NCI-H2171 treated with DMSO at 0.1 percent for 48 hours (cell line): ENCODE measurements at regions not wholly inside any gene's neighbourhood (a gene's known extent, or its start where the extent isn't known, plus 50 kb on each side); places are given as distances from the start of the nearest gene placed in this dataset.

Experiments used
- DNase-seq: peaks from one replicate; lab custom pipeline; 2025; lab: John Stamatoyannopoulos, UW

DNA sequence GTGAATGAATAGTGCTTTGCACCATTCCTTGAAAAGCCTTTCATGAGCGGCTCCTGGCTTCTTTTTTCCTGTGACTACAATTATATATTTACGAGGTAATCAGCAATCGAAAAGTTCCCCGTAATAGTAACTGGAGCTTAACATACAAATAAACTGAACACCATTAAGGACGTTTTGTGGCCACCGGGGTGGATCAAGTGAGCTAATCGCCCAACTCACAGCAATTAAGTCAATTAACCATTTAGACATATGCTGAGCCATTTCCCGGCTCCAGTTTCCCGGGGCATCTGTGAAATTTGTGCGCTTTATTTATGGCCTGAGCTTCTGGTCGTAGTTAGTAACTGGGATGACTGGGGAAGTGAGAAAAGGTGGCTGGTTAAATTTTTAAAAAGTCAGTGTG, 465.2 kb downstream of the MIAT start:
- peak; percentile 67 for DNase-seq

DNA sequence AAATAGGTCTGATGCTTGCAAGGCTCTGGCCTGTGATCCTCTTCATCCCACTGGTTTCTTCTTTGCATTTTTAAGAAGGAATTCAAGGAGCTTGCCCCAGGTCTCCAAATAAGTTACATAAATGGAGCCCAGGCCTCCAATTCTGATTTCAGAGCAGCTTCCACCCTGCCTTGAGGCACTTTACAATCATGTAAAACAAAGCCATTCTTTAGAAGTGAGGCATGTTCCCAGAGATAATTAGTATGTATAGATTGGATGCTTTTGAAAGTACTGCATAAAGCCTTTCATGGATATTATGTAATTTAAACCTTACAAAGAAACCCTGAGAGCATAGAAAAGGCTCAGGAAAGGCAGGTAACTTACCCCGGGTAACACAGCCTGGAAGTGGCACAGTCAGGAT, 466.5 kb downstream of the MIAT start:
- DNase-seq, result no peak

DNA sequence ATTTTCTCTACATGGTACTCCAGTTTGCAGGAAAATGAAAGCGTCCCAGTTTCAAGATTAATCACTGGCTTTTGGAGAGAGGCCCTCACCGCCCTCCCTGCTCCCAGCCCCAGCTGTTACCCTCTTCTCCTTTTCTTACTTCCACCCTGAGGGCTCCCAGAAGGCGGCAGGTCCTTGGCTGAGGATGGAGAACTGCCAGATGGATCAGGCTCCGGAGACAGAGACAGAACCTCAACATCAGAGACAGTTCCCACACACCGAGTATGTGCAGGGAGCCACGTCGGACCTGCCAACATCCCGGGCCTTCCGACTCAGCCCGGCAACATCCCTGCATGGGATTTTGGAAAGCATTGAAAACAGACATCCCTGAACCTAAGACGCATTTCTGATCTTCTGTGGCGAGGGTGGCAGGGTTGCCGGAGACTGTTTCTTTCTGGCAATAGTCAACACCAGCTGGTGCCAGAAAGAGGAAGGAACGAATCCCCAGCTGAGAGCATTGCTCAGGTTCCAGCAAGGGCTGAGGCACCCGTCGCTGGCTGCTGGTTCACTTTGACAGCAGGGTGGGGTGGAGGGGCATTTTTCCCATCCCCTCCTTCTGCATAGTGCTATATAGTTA, 467.1 kb downstream of the MIAT start:
- peak; percentile 97 for DNase-seq

DNA sequence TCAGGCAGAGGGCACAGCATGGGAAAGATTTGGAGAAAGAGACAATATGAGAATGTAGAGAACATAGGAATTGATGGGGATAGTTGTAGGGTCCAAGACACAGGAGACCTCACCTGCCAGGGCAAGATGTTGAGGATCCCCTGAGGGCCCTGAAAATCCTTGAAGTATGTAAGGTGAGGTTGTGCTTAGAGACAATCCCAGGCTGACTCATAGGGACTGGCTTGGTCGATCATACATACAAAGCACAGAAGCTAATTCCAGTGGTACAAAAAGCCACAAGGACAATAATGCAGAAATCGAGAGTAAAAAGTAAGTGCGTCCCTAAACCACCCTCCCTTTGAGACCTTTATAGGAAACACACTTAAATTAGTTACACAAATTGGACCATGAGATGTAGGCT, 468.2 kb downstream of the MIAT start:
- DNase-seq, result no peak

DNA sequence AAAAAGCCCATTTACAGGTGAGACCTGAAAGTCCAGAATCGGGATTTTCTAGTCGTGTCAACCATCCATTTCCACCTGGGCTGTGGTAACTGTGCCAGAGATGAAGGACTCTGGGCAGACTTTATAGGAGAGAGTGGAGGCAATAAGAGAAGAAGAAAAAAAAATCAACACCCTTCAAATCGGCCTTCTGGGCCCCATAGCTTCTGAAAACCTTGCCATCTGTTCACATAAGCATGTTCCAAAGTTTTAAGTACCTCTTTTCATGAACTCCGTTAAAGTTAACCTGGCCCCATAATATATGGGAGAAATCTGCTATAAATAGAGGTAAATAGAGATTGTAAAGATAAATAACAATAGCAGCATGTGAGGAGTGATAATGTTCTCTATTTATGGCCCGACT, 470.5 kb downstream of the MIAT start:
- DNase-seq, result peak; percentile 83

DNA sequence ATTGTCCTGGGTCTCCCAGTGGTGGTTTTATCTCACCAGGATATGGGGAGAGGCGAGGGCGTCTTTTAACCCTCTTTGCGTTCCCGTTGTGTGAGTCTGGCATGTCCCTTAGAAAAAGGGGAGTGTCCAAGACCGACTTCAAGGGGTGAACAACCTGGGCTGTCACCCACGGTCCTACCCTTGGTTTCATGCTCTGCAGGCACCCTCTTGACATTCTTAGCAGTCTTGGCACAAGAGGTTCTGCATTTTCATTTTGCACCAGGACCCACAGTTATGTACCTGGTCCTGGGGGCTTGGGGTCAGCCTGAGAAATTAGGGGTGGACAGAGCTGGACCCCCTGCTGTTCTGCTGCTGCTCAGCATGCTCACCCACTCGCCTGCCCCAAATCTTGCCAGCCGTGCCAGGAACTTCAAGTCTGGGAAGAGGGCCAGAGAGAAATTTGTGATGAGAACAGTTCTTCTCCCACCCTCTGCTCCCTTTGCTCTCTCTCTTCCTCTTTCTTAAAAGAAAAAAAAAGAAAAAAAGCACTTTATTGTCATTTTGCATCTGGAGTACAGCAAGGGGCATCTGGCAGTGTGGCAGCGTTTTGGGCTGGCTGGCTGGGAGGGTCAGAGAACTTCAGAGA, 471.2 kb downstream of the MIAT start:
- DNase-seq, result peak; percentile 66

DNA sequence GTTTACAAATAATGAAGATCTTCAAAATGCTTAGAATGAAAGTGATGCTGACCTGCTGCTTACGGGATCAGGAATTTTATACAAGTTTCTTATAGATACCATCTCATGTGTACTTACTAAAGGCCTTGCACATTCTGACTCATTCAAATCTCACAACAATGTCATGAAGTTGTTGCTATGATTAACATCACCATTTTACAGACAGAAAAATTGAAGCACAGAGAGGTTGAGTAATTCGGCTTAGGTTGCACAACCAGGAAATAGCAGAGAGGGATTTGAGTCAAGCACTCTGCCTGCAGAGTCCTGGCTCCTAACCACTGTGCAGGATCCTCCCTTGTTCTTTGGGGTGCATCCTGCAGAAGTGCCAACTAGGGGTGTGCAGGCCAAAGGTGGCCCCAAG, 471.9 kb downstream of the MIAT start:
- DNase-seq, result no peak

DNA sequence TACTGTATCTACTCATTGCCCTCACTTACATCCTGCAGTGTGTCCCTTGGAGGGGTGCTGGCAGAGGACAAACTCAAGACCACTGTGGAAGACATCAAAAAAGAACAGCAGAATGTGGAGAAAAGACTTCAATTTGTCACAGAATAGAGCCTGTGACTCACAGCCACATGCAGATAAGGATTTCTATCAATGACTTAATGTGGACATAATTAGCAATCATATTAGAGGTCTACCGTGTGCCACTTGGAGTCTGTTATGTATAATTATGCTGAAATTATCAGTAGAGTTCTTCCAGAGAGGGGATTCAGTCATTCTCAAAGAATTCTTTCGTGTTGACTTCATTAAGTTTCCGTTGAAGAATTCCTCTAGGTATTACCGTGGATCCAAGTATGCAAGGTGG, 473.5 kb downstream of the MIAT start:
- DNase-seq, result no peak

DNA sequence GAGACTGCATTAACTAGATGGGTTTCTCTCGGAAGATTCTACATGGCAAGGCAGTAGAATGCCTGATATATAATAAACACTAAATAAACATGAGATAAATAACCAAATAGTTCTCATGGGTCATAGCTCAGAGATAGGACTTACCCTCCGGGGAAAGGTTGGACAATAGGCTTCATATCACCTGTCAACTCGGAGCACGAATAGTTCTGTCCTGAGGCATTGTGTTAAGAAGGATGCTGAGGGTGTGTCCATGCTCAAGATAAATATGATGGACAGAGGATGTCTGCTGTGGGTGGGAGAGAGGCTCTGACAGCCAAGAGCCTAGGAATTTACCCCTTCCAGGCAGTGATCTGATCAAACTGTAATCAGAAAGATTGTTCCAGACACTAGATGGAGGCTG, 474.0 kb downstream of the MIAT start:
- no peak for DNase-seq

DNA sequence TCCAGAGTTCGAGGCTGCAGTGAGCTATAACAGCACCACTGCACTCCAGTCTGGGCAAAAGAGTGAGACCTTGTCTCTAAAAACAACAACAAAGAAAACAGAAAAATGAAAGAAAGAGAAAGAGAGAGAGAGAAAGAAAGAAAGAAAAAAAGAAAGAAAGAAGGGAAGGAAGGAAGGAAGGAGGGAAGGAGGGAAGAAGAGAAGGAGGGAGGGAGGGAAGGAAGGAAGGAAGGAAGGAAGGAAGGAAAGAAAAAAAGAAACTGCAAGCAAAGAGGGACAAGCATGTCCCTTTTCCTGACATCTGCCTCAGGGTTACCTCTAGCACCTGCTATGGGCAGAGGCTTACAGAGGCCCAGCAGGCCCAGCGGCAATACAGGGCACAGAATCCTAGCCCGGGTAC, 475.0 kb downstream of the MIAT start:
- DNase-seq, result no peak

DNA sequence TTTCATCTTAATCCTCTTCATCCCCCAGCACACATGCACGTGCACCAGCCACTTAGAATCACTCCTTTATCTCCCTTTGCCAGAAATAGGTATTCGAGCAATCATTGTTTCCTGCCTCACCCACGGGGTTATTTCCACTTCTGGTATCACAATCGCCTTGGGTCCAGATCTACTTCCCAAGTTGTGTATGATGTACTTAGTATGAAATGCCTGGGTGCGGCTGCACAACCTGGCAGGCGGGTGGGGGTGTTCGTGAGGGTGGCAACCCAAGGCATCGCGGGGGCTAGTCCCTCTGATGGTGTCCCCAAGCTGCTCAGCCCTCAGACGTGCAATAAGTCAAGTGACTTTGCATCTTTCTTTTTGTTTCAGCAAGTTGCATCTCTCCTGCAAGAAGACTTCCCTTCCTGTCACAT, 475.6 kb downstream of the MIAT start:
- no peak for DNase-seq

DNA sequence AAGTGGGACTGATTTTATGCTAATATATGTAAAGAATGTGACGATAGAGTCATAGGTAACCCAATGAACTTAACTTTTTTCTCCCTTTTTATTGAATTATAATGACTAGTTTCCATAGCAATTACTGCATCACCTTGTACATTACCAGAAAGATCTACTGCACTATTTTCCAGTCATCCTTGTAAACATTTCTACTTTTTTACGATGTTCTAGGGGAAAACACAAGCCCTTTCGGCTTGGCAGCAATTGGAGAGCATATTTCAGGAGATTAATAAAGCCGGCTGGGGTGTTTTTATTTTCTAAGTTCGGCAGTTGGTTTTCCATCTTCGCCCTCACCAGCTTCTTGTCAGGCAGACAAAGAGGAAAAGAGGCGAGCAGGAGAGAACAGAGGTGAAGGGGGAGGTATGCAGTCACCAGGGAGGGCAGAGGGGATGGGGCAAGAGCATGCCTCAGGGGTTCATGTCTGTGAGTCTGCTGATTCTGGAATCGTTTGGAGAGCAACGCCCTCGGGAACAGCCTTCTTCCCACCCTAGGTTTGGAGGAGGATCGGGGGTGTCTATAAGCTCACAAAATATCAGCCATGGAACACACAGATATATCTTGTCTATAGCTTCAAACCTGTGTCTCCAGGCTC, 476.4 kb downstream of the MIAT start:
- DNase-seq, result no peak

DNA sequence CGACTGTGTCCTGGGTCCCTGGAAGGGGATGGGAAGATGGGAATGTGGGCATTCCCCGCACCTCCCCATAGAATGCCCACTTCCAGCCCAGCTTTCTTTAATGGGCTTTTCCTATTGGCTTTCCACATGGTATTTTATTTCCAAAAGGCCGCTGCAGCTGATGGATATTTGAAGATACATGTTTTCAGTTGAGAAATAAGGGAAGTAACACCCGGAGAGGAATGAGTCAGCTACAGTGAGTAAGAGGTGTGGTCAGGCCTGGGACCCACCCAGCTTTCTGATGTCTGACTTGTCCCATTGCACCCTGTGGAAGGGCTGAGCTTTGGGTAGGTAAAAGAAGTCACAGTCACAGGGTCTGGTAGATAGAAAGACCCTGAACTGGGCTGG, 476.9 kb downstream of the MIAT start:
- no peak for DNase-seq

DNA sequence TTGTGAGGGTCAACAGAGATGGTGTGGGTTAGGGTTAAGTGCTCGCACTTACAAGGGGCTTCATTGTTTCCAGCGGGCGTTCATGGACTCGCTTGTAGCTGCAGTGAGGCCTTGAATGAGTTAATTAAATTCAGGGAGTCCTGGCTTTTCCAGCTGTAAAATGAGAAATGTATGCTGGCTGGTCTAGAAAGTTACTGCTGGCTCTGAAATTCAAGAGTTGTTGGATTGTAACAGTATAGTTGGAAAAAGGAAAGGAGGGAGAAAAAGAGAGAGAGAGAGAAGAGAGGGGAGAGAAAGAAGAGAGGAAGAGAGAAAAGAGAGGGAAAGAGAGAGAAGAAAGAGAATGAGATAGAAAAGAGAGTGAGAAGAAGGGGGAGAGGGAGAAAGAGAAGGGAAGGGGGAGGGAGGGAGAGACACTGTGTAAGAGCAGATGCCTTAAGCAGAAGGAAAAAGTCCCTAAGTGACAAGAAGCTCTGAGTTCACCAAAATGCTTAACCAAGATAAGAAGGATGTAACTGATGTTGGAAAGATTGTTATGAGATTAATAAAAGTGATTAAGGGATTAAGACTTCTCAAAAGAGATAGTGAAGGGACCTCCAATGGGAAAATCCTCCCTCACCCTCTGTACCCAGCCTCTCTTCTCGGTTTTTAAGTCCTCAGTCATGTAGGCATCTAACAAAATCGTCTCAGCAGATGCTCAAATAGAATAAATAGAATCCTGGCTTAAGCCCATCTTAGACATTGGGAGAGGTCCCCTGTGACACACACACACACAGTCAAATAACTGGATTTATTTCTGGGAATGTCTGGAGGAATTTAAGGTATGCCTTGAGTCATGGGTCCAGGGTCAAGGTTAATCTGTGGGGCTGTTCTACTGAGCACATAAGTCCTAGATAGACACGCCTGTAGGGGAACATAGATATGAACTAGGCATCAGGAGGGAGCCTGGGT, 477.9 kb downstream of the MIAT start:
- no peak for DNase-seq

DNA sequence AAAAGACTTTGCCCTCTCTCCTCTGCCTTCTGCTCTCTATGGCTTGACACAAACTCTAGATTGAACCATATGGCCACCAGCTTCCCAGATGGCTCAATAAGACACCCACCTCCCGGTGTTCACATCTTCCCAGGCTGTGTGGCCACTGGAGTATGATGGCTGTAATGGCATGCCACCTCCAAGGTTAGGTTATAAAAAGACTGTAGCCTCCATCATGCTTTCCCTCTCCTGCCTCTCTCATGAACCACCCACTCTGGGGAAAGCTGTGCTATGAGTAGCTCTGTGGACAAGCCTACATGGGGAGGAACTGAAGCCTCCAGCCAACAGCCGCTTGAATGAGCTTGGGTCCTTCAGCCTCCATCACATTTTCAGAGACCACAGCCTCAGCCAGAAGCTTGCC, 479.2 kb downstream of the MIAT start:
- DNase-seq, result peak; percentile 46

DNA sequence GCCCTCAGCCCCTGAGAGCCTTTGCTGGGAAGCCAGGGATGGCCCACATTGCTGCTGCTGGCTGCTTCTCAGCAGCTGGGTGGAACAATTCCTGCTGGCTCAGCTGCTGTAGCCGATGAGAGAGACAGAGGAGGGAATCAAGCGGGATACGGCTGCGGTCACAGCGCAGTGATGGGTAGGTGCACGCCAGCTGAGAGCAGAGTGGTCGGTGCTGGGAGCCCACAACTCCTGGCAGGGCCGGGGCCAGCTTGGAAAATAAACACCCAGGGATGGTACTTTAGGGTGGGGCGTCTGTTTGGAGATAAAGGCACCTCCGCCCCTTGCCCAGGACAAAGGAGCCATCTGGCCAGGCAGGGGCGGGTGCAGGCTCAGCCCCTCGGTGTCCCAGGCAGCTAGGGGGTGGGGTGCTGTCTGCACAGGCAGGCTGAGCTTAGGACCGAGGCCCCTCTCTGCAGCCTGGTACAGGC, 480.5 kb downstream of the MIAT start:
- DNase-seq, result no peak

DNA sequence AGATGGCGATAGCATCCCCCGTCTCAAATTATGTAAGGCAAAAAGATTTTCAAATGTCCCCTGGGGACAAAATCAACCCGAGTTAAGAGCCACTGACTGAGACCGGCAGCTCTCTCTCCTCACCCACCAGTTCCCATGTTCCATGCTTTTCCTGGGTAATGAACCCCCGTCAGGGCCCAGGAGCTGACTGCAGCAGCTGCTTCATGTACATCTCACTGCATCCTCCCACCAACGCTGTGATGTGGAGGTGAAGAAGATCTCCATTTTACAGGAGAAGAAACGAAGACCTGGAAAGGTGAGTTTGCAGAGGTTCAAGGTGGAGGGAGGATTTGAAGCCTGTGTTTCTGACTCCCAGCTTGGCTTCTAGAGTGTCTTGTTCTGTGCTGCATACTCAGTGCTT, 481.1 kb downstream of the MIAT start:
- DNase-seq, result no peak

DNA sequence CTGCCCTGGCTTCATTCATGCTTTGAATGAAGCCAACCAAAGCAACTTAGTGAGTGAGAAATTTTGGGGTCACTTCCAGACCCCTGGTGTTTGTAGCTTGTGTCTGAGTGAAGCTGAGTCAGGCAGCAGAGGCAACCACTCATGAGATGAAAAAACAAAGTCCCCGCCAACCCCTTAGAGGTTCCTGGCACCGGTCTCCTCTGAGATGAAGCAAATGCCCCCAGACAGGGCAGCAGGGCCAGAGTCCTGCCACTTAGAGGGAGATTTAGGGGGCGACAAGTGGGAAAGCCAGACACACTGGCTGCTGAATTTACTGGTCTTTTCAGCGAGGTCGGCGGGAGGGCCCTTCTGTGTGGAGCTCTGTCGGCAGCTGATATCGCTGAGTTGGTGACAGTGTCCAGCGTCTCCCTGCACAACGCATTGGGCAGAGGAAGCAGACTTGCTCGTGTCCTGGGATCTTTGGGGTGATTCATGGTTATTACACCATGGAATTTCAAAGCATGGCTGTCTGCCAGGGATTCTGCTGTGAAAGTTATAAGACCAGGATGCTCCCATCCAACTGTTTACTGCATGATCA, 482.6 kb downstream of the MIAT start:
- DNase-seq, result no peak

DNA sequence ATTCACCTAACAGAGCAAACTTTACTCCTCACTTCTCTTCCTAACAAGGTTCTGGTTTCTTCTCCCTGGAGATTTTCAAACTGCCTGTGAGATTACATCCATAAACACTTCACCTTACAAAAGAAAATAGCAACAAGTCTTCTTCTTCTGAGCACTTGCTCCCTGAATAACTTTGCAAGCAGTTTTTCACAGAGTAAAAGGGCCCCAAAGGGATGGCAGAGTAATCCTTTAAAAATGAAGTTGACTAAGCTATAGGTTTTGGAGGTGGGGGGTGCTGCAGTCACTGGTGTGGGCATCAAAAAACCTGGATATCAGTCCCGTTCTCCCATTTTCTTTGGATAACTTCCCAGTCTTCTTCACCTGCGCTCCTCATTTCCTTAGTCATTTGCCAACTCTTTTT, 484.9 kb downstream of the MIAT start:
- no peak for DNase-seq

DNA sequence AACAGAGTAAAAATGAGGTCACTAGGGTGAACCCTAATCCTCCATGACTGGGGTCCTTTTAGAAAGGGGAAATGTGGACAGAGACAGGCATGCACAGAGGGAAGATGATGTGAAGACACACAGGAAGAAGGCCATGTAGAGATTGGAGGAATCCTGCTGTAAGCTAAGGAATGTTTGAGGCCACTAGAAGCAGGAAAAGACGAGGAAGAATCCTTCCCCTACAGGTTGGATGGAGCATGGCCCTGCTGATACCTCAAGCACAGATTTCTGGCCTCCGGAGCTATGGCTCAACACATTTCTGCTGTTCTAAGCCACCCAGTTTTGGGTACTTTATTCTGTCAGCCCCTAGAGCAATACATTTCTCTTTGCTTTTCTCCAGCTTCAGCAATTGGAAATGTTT, 486.9 kb downstream of the MIAT start:
- no peak for DNase-seq

DNA sequence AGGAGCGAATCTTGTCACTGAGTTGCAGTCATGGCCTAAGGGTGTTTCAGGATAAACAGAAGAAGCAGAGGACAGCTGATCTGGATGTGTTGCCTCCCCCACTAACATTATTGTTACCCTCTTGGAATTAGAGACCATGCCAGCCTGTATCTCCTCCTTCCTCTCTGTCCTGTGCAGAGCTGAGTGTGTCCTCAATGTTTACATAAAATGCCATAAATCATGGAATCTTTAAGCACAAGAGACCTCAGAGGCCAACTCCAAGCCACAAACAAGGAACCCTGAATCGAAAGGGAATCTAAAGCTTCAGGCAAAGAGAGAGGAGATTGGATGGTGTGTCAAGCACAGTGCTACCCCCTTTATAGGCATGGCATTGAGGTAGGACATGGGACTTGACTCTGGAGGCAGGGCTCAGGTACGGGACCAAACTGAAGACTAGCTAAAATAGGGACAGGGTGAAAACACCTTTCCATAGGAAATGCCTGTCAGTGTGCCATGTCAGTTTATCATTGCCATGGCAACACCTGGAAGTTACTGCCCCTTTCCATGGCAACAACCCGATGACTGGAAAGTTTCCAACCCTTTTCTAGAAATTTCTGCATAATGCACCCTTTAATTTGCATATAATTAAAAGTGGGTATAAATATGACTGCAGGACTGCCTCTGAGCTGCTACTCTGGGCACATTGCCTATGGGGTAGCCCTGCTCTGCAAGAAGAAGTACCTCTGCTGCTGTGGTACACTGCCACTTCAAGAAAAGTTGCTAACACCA, 489.7 kb downstream of the MIAT start:
- no peak for DNase-seq
